Upper lobe of left lung (tissue), 6 donors: ENCODE measurements at regions not wholly inside any gene's neighbourhood (a gene's known extent, or its start where the extent isn't known, plus 50 kb on each side); places are given as distances from the start of the nearest gene placed in this dataset.

Experiments
- ATAC-seq, 2 donors: fragments of 200-7000 bp; cut with Tn5 transposase; one replicate each; pipeline ENCODE4 v1.9.1; 2022; ENCODE audit warnings: mild to moderate bottlenecking in 2 of 2, moderate library complexity in 2 of 2; ENCODE audit not compliant: low FRiP score in 2 of 2
- DNase-seq, 2 donors: peaks; one replicate each; pipeline ENCODE4 v3.0.0-alpha.2; 2019 to 2020
- H3K27ac ChIP-seq, 4 donors: fragments of 200-600 bp; sonication (generic); one replicate each; pipeline ENCODE4 v1.5.1; 2016 to 2019
- H3K27me3 ChIP-seq, 4 donors: fragments of 200-600 bp; sonication (generic); one replicate each; pipeline ENCODE4 v1.5.1; 2017 to 2019
- H3K36me3 ChIP-seq, 4 donors: fragments of 200-600 bp; sonication (generic); one replicate each; pipeline ENCODE4 v1.5.1; 2016 to 2019
- H3K4me1 ChIP-seq, 4 donors: fragments of 200-600 bp; sonication (generic); one replicate each; pipeline ENCODE4 v1.5.1; 2018 to 2019
- H3K4me3 ChIP-seq, 4 donors: fragments of 200-600 bp; sonication (generic); one replicate each; pipeline ENCODE4 v1.5.1; 2017 to 2019; ENCODE audit warnings: mild to moderate bottlenecking in 2 of 4, moderate library complexity in 1 of 4
- H3K9me3 ChIP-seq, 4 donors: fragments of 200-600 bp; sonication (generic); one replicate each; pipeline ENCODE4 v1.5.1; 2018 to 2019
- CTCF ChIP-seq, 6 experiments: fragments of 450-650 bp in 4 of 6; fragments of 200-600 bp in 2 of 6; sonication (generic) in 2 of 6; IDR thresholded peaks; one replicate each; pipeline ENCODE4 v1.5.1; 2016 to 2019; ENCODE audit warnings: antibody characterized with exemption in 6 of 6
- EP300 ChIP-seq, 4 donors: sonication (generic); formaldehyde crosslinking; IDR thresholded peaks; one replicate each; pipeline ENCODE4 v1.5.1; 2017; ENCODE audit warnings: antibody characterized with exemption in 4 of 4, control low read depth in 2 of 4
- POLR2A ChIP-seq, 4 donors: fragments of 450-650 bp; IDR thresholded peaks; one replicate each; pipeline ENCODE4 v1.5.1; 2016 to 2017; ENCODE audit warnings: antibody characterized with exemption in 4 of 4, mild to moderate bottlenecking in 2 of 4
- POLR2AphosphoS5 ChIP-seq, 2 donors: sonication (generic); formaldehyde crosslinking; IDR thresholded peaks; one replicate each; pipeline ENCODE4 v1.5.1; 2017; ENCODE audit warnings: antibody characterized with exemption in 2 of 2
- WGBS, 2 donors: methylation state at CpG; one replicate each; pipeline ENCODE4 v1.1.5; 2017 to 2018; 5-methylcytosine and 5-hydroxymethylcytosine counted together
- donor health status: DM: no; HTN: no; CAD: no; lungs with moderate emphysema.
- donor health status: DM: no; HTN: yes; CAD: no; lungs with severe emphysema.

GRCh38 chr10:125502276-125502675, 180.7 kb downstream of the TEX36 start:
- no peak for TF ChIP-seq POLR2A (IDR thresholded peaks at IDR 0.05)
- TF ChIP-seq POLR2AphosphoS5 (IDR thresholded peaks at IDR 0.05) = no peak
- TF ChIP-seq CTCF (IDR thresholded peaks at IDR 0.05) = no peak
- no peak for TF ChIP-seq EP300 (IDR thresholded peaks at IDR 0.05)
- Histone ChIP-seq H3K9me3 (no peaks in the 10 kb centered on the region), H3K4me3 (no peak overlapping the region), H3K36me3 (no peaks in the 10 kb centered on the region), H3K4me1 (no peaks in the 10 kb centered on the region), H3K27ac (no peak overlapping the region), H3K27me3 (no peaks in the 10 kb centered on the region)
- DNase-seq = no peak
- WGBS, 2 donors = 78 to 83% methylated on average over 8 of the region's 8 CpGs
- ATAC-seq = peak in 1 of 2 donors; percentile 61

GRCh38 chr10:125495386-125495785, 187.6 kb downstream of the TEX36 start:
- Histone ChIP-seq H3K36me3 (no peaks in the 10 kb centered on the region), H3K4me3 (no peak overlapping the region), H3K4me1 (no peaks in the 10 kb centered on the region), H3K27me3 (no peaks in the 10 kb centered on the region), H3K27ac (no peak overlapping the region), H3K9me3 (no peaks in the 10 kb centered on the region)
- TF ChIP-seq CTCF (IDR thresholded peaks at IDR 0.05) (no peak), POLR2A (IDR thresholded peaks at IDR 0.05) (no peak), POLR2AphosphoS5 (IDR thresholded peaks at IDR 0.05) (no peak), EP300 (IDR thresholded peaks at IDR 0.05) (no peak)
- ATAC-seq = no peak
- 74 to 80% methylated on average over 4 of the region's 4 CpGs for WGBS, 2 donors
- DNase-seq = no peak

GRCh38 chr10:125494651-125495239, 188.2 kb downstream of the TEX36 start:
- Histone ChIP-seq H3K27me3 (no peaks in the 10 kb centered on the region), H3K4me1 (no peaks in the 10 kb centered on the region), H3K36me3 (no peaks in the 10 kb centered on the region), H3K27ac (no peak overlapping the region), H3K4me3 (no peak overlapping the region), H3K9me3 (no peaks in the 10 kb centered on the region)
- ATAC-seq (no peak), DNase-seq (no peak)
- no peak for TF ChIP-seq CTCF (IDR thresholded peaks at IDR 0.05)
- TF ChIP-seq EP300 (IDR thresholded peaks at IDR 0.05) = no peak
- no peak for TF ChIP-seq POLR2AphosphoS5 (IDR thresholded peaks at IDR 0.05)
- TF ChIP-seq POLR2A (IDR thresholded peaks at IDR 0.05) = no peak
- 67 to 82% methylated on average over 5 to 10 of the region's 10 CpGs for WGBS, 2 donors

GRCh38 chr10:125491381-125491780, 191.6 kb downstream of the TEX36 start:
- Histone ChIP-seq H3K4me1 (no peaks in the 10 kb centered on the region), H3K36me3 (no peaks in the 10 kb centered on the region), H3K27ac (no peak overlapping the region), H3K9me3 (no peaks in the 10 kb centered on the region), H3K27me3 (no peaks in the 10 kb centered on the region), H3K4me3 (no peak overlapping the region)
- WGBS, 2 donors = 82 to 84% methylated on average over 2 of the region's 2 CpGs
- DNase-seq (no peak), ATAC-seq (no peak)
- TF ChIP-seq POLR2AphosphoS5 (IDR thresholded peaks at IDR 0.05) (no peak), POLR2A (IDR thresholded peaks at IDR 0.05) (no peak), CTCF (IDR thresholded peaks at IDR 0.05) (no peak), EP300 (IDR thresholded peaks at IDR 0.05) (no peak)

GRCh38 chr10:125489731-125490130, 193.2 kb downstream of the TEX36 start:
- DNase-seq = no peak

More at GRCh38 chr10:125489731-125490130, 193.2 kb downstream of the TEX36 start:
- Histone ChIP-seq H3K36me3 (no peaks in the 10 kb centered on the region), H3K9me3 (no peaks in the 10 kb centered on the region), H3K27ac (no peak overlapping the region), H3K27me3 (no peaks in the 10 kb centered on the region), H3K4me3 (no peak overlapping the region), H3K4me1 (no peaks in the 10 kb centered on the region)
- 36 to 42% methylated on average over 6 of the region's 6 CpGs for WGBS, 2 donors
- no peak for ATAC-seq
- no peak for TF ChIP-seq CTCF (IDR thresholded peaks at IDR 0.05)
- no peak for TF ChIP-seq EP300 (IDR thresholded peaks at IDR 0.05)
- TF ChIP-seq POLR2AphosphoS5 (IDR thresholded peaks at IDR 0.05) = no peak
- TF ChIP-seq POLR2A (IDR thresholded peaks at IDR 0.05) = no peak
